H1 (cell line): ENCODE measurements at regions not wholly inside any gene's neighbourhood (a gene's known extent, or its start where the extent isn't known, plus 50 kb on each side); places are given as distances from the start of the nearest gene placed in this dataset.

ENCODE experiments used
- CHD7 ChIP-seq: fragments of 300-600 bp; sonication (generic); IDR thresholded peaks from 2 replicates; pipeline ENCODE4 v1.7.1; 2012; ENCODE audit warnings: low read length, moderate library complexity, mild to moderate bottlenecking, inconsistent platforms; ENCODE audit not compliant: insufficient replicate concordance
- TAF7 ChIP-seq: optimal IDR thresholded peaks from 2 replicates; pipeline ENCODE3; 2011; ENCODE audit warnings: low read depth, mild to moderate bottlenecking, inconsistent platforms, low read length, moderate library complexity, borderline replicate concordance

GRCh38 chr3:194983620-194984019 is 287.3 kb downstream of the XXYLT1 start (continued):
- TF ChIP-seq CHD7 (no peak), TAF7 (no peak)
- TF ChIP-seq, all 59 proteins: peak for 0
